Stomach (tissue), 8 donors: ENCODE measurements at regions not wholly inside any gene's neighbourhood (a gene's known extent, or its start where the extent isn't known, plus 50 kb on each side); places are given as distances from the start of the nearest gene placed in this dataset.

Source experiments
- DNase-seq, 2 donors: peaks; one replicate each; pipeline versions ENCODE4 v3.0.0 to v3.0.0-alpha.2; 2013 to 2019
- H3K27ac ChIP-seq, 5 donors: fragments of 200-600 bp in 4 of 5; sonication (generic) in 4 of 5; one replicate each; pipeline ENCODE4 v1.5.1; 2013 to 2019; ENCODE audit warnings: mild to moderate bottlenecking in 1 of 5, moderate library complexity in 1 of 5
- H3K27me3 ChIP-seq, 3 donors: fragments of 200-600 bp; sonication (generic); one replicate each; pipeline ENCODE4 v1.5.1; 2017 to 2019; ENCODE audit warnings: mixed run types in 1 of 3
- H3K36me3 ChIP-seq, 4 donors: fragments of 200-600 bp; sonication (generic); 1 replicate in 3 of 4; 2 replicates in 1 of 4; pipeline ENCODE4 v1.5.1; 2016 to 2019
- H3K4me1 ChIP-seq, 4 donors: fragments of 200-600 bp; sonication (generic); one replicate each; pipeline ENCODE4 v1.5.1; 2016 to 2019
- H3K4me3 ChIP-seq, 4 donors: fragments of 200-600 bp; sonication (generic) in 3 of 4; one replicate each; pipeline ENCODE4 v1.5.1; 2016 to 2019; ENCODE audit warnings: mild to moderate bottlenecking in 1 of 4
- H3K9me3 ChIP-seq, 4 donors: fragments of 200-600 bp; sonication (generic); one replicate each; pipeline ENCODE4 v1.5.1; 2016 to 2019
- CTCF ChIP-seq, 7 experiments: fragments of 450-650 bp in 4 of 7; fragments of 200-600 bp in 3 of 7; sonication (generic) in 3 of 7; IDR thresholded peaks; one replicate each; pipeline ENCODE4 v1.5.1; 2016 to 2019; ENCODE audit warnings: antibody characterized with exemption in 7 of 7, control low read depth in 2 of 7, mild to moderate bottlenecking in 1 of 7
- EP300 ChIP-seq: sonication (generic); formaldehyde crosslinking; IDR thresholded peaks from one replicate; pipeline ENCODE4 v1.6.1; 2017; ENCODE audit warnings: antibody characterized with exemption
- POLR2A ChIP-seq, 4 donors: fragments of 450-650 bp; IDR thresholded peaks; one replicate each; pipeline ENCODE4 v1.6.1; 2016; ENCODE audit warnings: antibody characterized with exemption in 4 of 4, control low read depth in 2 of 4, mild to moderate bottlenecking in 1 of 4, moderate library complexity in 1 of 4
- POLR2AphosphoS5 ChIP-seq, 3 donors: sonication (generic); formaldehyde crosslinking; IDR thresholded peaks; one replicate each; pipeline ENCODE4 v1.6.1; 2016; ENCODE audit warnings: antibody characterized with exemption in 3 of 3
- whole genome bisulfite sequencing, 5 donors: extraction: QIAGEN DNeasy Blood & Tissue Kit in 3 of 5; methylation state at CpG; one replicate each; pipeline versions ENCODE4 v1.1.5 to v1.1.7; 2013 to 2018; 5-methylcytosine and 5-hydroxymethylcytosine counted together
- intact Hi-C: fragments of 100-400 bp; cut with DNase I; formaldehyde crosslinking; loops from one replicate; pipeline ENCODE4 v1.15.1; 2023; ENCODE audit warnings: low total_unique reads
- donor health status: healthy with polysubstance abuse.
- donor health status: Bipolar disorder and iron deficiency.
- donor health status: healthy.

- intact Hi-C loops, result no loop called here
- Histone ChIP-seq H3K4me3 (no peak overlapping the region), H3K36me3 (no peaks in the 10 kb centered on the region), H3K27ac (peak overlapping the region in 1 of 5 donors; percentile 78), H3K9me3 (no peaks in the 10 kb centered on the region), H3K27me3 (no peaks in the 10 kb centered on the region), H3K4me1 (peaks cover 0 to 5% (median 0%) of the 10 kb centered on the region in 4 donors)
- no peak for TF ChIP-seq POLR2AphosphoS5 (IDR thresholded peaks at IDR 0.05)
- no peak for TF ChIP-seq CTCF (IDR thresholded peaks at IDR 0.05)
- no peak for TF ChIP-seq EP300
- TF ChIP-seq POLR2A (IDR thresholded peaks at IDR 0.05), result no peak
- 71 to 81% (median 73%) methylated on average over 6 of the region's 6 CpGs for whole genome bisulfite sequencing, 5 donors
- no peak for DNase-seq
These were observed 81.1 kb upstream of the RAPGEF2 start for GRCh38 chr4:159021597-159022385.

- TF ChIP-seq CTCF (IDR thresholded peaks at IDR 0.05) (no peak), EP300 (no peak), POLR2A (IDR thresholded peaks at IDR 0.05) (no peak), POLR2AphosphoS5 (IDR thresholded peaks at IDR 0.05) (peak in 1 of 3 donors; percentile 10)
- Histone ChIP-seq H3K27ac (peak overlapping the region in 2 of 5 donors; percentile 4 to 78), H3K27me3 (no peaks in the 10 kb centered on the region), H3K9me3 (no peaks in the 10 kb centered on the region), H3K4me1 (no peaks in the 10 kb centered on the region), H3K36me3 (no peaks in the 10 kb centered on the region), H3K4me3 (no peak overlapping the region)
- WGBS, 5 donors, result 51 to 60% (median 58%) methylated on average over 3 of the region's 3 CpGs
- intact Hi-C loops, result no loop called here
- no peak for DNase-seq
These were observed 79.1 kb upstream of the RAPGEF2 start for GRCh38 chr4:159023741-159024140.

DNA sequence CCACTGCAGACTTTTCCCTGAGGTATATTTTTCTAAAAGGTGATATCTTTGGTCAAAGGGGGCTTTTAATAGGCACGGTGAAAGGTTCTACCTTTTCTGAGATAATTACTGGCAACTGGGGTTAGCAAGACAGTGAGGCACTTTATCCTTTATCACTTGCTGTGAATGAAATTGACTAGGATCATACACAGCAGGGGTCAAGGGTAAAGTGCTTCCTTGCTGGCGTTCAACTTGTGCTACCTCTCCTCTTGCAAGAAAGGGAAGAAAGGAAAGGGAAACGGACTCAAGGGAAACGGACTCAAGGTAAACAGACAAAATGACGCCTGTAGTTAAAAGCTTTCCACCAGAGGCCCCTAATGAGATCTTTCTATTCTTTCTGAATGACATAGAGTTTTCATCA lies 78.6 kb upstream of the RAPGEF2 start:
- H3K27me3 ChIP-seq, result no peaks in the 10 kb centered on the region
- intact Hi-C loops, result no loop called here
- no peak overlapping the region for H3K4me3 ChIP-seq
- DNase-seq, result no peak
- no peaks in the 10 kb centered on the region for H3K4me1 ChIP-seq
- no peaks in the 10 kb centered on the region for H3K9me3 ChIP-seq
- peak overlapping the region in 2 of 5 donors; percentile 4 to 78 for H3K27ac ChIP-seq
- TF ChIP-seq CTCF (IDR thresholded peaks at IDR 0.05), result no peak
- TF ChIP-seq POLR2AphosphoS5 (IDR thresholded peaks at IDR 0.05), result no peak
- TF ChIP-seq EP300, result no peak
- no peak for TF ChIP-seq POLR2A (IDR thresholded peaks at IDR 0.05)
- no peaks in the 10 kb centered on the region for H3K36me3 ChIP-seq
- 42 to 60% (median 46%) methylated on average over 5 of the region's 5 CpGs for WGBS, 5 donors

- TF ChIP-seq POLR2A (IDR thresholded peaks at IDR 0.05), result no peak
- TF ChIP-seq EP300, result no peak
- WGBS, 5 donors, result 91 to 97% (median 96%) methylated on average over 3 of the region's 3 CpGs
- intact Hi-C loops, result no loop called here
- Histone ChIP-seq H3K4me3 (no peak overlapping the region), H3K4me1 (no peaks in the 10 kb centered on the region), H3K36me3 (no peaks in the 10 kb centered on the region), H3K27me3 (no peaks in the 10 kb centered on the region), H3K9me3 (no peaks in the 10 kb centered on the region), H3K27ac (peak overlapping the region in 1 of 5 donors; percentile 78)
- no peak for DNase-seq
These were observed 78.1 kb upstream of the RAPGEF2 start for GRCh38 chr4:159024828-159025227.

- no peak for DNase-seq
- intact Hi-C loops, result no loop called here
- Histone ChIP-seq H3K27me3 (no peaks in the 10 kb centered on the region), H3K9me3 (no peaks in the 10 kb centered on the region), H3K27ac (no peak overlapping the region), H3K4me3 (no peak overlapping the region), H3K36me3 (no peaks in the 10 kb centered on the region), H3K4me1 (no peaks in the 10 kb centered on the region)
- TF ChIP-seq POLR2AphosphoS5 (IDR thresholded peaks at IDR 0.05), result no peak
- no peak for TF ChIP-seq EP300
- TF ChIP-seq CTCF (IDR thresholded peaks at IDR 0.05), result no peak
- TF ChIP-seq POLR2A (IDR thresholded peaks at IDR 0.05), result no peak
These were observed 76.5 kb upstream of the RAPGEF2 start for GRCh38 chr4:159026329-159026728.
